Sciatic nerve (tissue), 2 donors: ENCODE measurements at regions not wholly inside any gene's neighbourhood (a gene's known extent, or its start where the extent isn't known, plus 50 kb on each side); places are given as distances from the start of the nearest gene placed in this dataset.

Experiments used
- ATAC-seq: fragments of 200-7000 bp; cut with Tn5 transposase; one replicate; pipeline ENCODE4 v1.9.1; 2020; ENCODE audit warnings: mild to moderate bottlenecking, moderate library complexity
- DNase-seq: peaks from one replicate; pipeline ENCODE4 v3.0.0-alpha.2; 2020; ENCODE audit warnings: low spot score
- intact Hi-C: fragments of 100-400 bp; cut with DNase I; formaldehyde crosslinking; loops from one replicate; pipeline ENCODE4 v1.14.2; 2022
- donor health status: DM: no; HTN: no; CAD: no.
- donor health status: DM: no; HTN: no; CAD: no.

- DNase-seq: no peak
- intact Hi-C loops: no loop called here
- no peak for ATAC-seq
These were observed 154.8 kb downstream of the RPS12 start for GRCh38 chr6:132969196-132969595.

GRCh38 chr6:132971676-132972075 lies 157.3 kb downstream of the RPS12 start:
- intact Hi-C loops: no loop called here
- DNase-seq (no peak), ATAC-seq (no peak)

- ATAC-seq (no peak), DNase-seq (no peak)
- intact Hi-C loops: no loop called here
These were observed 157.9 kb downstream of the RPS12 start for GRCh38 chr6:132972254-132972653.

GRCh38 chr6:132972971-132973370 lies 158.6 kb downstream of the RPS12 start:
- intact Hi-C loops: no loop called here
- DNase-seq (no peak), ATAC-seq (no peak)

- intact Hi-C loops: no loop called here
- ATAC-seq: no peak
- DNase-seq: no peak
These were observed 159.2 kb downstream of the RPS12 start for GRCh38 chr6:132973514-132973993.

GRCh38 chr6:132974122-132974521 lies 159.8 kb downstream of the RPS12 start:
- DNase-seq: no peak
- ATAC-seq: no peak
- intact Hi-C loops: no loop called here

- intact Hi-C loops: no loop called here
- DNase-seq (no peak), ATAC-seq (no peak)
These were observed 163.0 kb downstream of the RPS12 start for GRCh38 chr6:132977413-132977812.

GRCh38 chr6:132978685-132979084 lies 164.3 kb downstream of the RPS12 start:
- DNase-seq (no peak), ATAC-seq (no peak)
- intact Hi-C loops: no loop called here

GRCh38 chr6:132993738-132994137 lies 179.4 kb downstream of the RPS12 start:
- intact Hi-C loops: no loop called here

GRCh38 chr6:132995009-132995408 lies 180.6 kb downstream of the RPS12 start:
- ATAC-seq: no peak
- intact Hi-C loops: no loop called here

More at GRCh38 chr6:132993738-132994137, 179.4 kb downstream of the RPS12 start:
- ATAC-seq (no peak), DNase-seq (no peak)

GRCh38 chr6:132995432-132995831 lies 181.1 kb downstream of the RPS12 start:
- DNase-seq: no peak
- no peak for ATAC-seq
- intact Hi-C loops: no loop called here

More at GRCh38 chr6:132995009-132995408, 180.6 kb downstream of the RPS12 start:
- no peak for DNase-seq

GRCh38 chr6:132998418-132998817 lies 184.0 kb downstream of the RPS12 start:
- intact Hi-C loops: no loop called here
- ATAC-seq: no peak

GRCh38 chr6:133001040-133001565 lies 186.7 kb downstream of the RPS12 start:
- intact Hi-C loops: no loop called here
- ATAC-seq (no peak), DNase-seq (no peak)

More at GRCh38 chr6:132998418-132998817, 184.0 kb downstream of the RPS12 start:
- no peak for DNase-seq

- ATAC-seq: no peak
- intact Hi-C loops: no loop called here
- no peak for DNase-seq
These were observed 190.0 kb downstream of the RPS12 start for GRCh38 chr6:133004304-133004884.

GRCh38 chr6:133012774-133013173 lies 198.4 kb downstream of the RPS12 start:
- intact Hi-C loops: no loop called here
- DNase-seq: no peak
- ATAC-seq: no peak

GRCh38 chr6:133016631-133017030 lies 202.3 kb downstream of the RPS12 start:
- DNase-seq (no peak), ATAC-seq (no peak)
- intact Hi-C loops: no loop called here

- DNase-seq (no peak), ATAC-seq (no peak)
- intact Hi-C loops: no loop called here
These were observed 203.2 kb downstream of the RPS12 start for GRCh38 chr6:133017581-133017980.

GRCh38 chr6:133026705-133027104 lies 212.3 kb downstream of the RPS12 start:
- no peak for DNase-seq
- intact Hi-C loops: no loop called here
- ATAC-seq: no peak

GRCh38 chr6:133033263-133033662 lies 207.9 kb upstream of the EYA4 start:
- intact Hi-C loops: no loop called here
- no peak for DNase-seq
- ATAC-seq: no peak

GRCh38 chr6:133034509-133035206 lies 206.5 kb upstream of the EYA4 start:
- ATAC-seq: no peak
- intact Hi-C loops: no loop called here
- no peak for DNase-seq
